ENCODE measurements at regions not wholly inside any gene's neighbourhood (a gene's known extent, or its start where the extent isn't known, plus 50 kb on each side); places are given as distances from the start of the nearest gene placed in this dataset.
"Not testable (repeated sequence)": the region's sequence is repeated elsewhere in the genome, so short reads cannot be mapped to it uniquely, and the experiment has no call there.

DNA sequence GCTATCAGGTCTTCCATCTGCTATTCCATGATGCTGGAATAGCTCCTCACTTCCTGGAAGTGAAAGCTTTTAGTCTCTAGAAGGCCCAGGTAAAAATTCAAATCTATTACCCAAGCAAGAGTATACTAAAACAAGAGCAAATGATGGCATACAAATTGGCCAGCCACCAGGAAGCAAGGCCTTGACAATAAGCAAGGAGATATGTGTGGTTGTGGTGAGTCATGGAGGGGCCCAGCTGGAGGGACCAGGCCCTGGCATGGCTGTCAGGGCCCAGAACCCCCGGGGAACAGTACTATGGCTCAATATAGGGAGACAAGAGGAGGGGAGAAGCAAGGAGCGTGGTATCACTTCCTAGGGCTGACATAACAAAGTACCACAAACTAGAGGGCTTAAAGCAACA is 358.7 kb downstream of the RRAGC start:
- intact Hi-C loops (cut with micrococcal nuclease; ENCODE audit: unreplicated experiment) = no loop called here
- no peaks in the 10 kb centered on the region for H3K4me1 Mint-ChIP-seq (ENCODE audit: low read depth, unreplicated experiment)
- no peak overlapping the region for H3K4me3 Mint-ChIP-seq (ENCODE audit: low read depth, unreplicated experiment)
- no peaks in the 10 kb centered on the region for H3K9me3 Mint-ChIP-seq (ENCODE audit: low read depth, unreplicated experiment)
- no peaks in the 10 kb centered on the region for H3K36me3 Mint-ChIP-seq (ENCODE audit: insufficient read depth, unreplicated experiment)
- DNase-seq = no peak
- H3K27ac Mint-ChIP-seq (ENCODE audit: unreplicated experiment) = no peak overlapping the region
- peaks cover 100% of the 10 kb centered on the region for H3K27me3 Mint-ChIP-seq (ENCODE audit: unreplicated experiment)
- TF ChIP-seq, protein P1, sequence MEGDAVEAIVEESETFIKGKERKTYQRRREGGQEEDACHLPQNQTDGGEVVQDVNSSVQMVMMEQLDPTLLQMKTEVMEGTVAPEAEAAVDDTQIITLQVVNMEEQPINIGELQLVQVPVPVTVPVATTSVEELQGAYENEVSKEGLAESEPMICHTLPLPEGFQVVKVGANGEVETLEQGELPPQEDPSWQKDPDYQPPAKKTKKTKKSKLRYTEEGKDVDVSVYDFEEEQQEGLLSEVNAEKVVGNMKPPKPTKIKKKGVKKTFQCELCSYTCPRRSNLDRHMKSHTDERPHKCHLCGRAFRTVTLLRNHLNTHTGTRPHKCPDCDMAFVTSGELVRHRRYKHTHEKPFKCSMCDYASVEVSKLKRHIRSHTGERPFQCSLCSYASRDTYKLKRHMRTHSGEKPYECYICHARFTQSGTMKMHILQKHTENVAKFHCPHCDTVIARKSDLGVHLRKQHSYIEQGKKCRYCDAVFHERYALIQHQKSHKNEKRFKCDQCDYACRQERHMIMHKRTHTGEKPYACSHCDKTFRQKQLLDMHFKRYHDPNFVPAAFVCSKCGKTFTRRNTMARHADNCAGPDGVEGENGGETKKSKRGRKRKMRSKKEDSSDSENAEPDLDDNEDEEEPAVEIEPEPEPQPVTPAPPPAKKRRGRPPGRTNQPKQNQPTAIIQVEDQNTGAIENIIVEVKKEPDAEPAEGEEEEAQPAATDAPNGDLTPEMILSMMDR (IDR thresholded peaks at IDR 0.05; ENCODE audit: unreplicated experiment) = no peak
- CTCF ChIA-PET = no interaction called here
- BruUV-seq (replicated peaks) = no TSS peak

DNA sequence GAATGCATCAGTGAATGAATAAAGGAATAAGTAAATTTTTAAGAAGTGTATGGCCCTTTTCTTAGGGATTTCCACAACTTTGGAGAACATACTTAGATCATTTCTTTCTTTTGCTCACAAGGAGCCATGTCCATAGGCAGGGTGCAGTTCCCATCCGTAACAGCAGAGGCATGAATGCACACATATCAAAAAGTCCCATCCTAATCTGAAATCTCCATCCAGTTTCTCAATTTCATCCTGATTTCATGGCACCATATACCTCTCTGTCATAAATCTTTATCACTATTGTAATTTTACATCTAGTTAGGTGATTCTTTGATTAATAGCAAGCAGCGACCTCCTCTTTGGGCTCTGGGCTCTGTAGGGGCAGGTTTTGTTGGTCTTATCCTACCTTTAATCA is 359.2 kb downstream of the RRAGC start:
- Mint-ChIP-seq H3K27me3 (ENCODE audit: unreplicated experiment) (peaks cover 100% of the 10 kb centered on the region), H3K9me3 (ENCODE audit: low read depth, unreplicated experiment) (no peaks in the 10 kb centered on the region), H3K36me3 (ENCODE audit: insufficient read depth, unreplicated experiment) (no peaks in the 10 kb centered on the region), H3K4me3 (ENCODE audit: low read depth, unreplicated experiment) (no peak overlapping the region), H3K4me1 (ENCODE audit: low read depth, unreplicated experiment) (no peaks in the 10 kb centered on the region), H3K27ac (ENCODE audit: unreplicated experiment) (no peak overlapping the region)
- no TSS peak for BruUV-seq (replicated peaks)
- DNase-seq = no peak
- intact Hi-C loops (cut with micrococcal nuclease; ENCODE audit: unreplicated experiment) = no loop called here
- CTCF ChIA-PET = no interaction called here
- TF ChIP-seq, protein P1 (IDR thresholded peaks at IDR 0.05; ENCODE audit: unreplicated experiment) = no peak

DNA sequence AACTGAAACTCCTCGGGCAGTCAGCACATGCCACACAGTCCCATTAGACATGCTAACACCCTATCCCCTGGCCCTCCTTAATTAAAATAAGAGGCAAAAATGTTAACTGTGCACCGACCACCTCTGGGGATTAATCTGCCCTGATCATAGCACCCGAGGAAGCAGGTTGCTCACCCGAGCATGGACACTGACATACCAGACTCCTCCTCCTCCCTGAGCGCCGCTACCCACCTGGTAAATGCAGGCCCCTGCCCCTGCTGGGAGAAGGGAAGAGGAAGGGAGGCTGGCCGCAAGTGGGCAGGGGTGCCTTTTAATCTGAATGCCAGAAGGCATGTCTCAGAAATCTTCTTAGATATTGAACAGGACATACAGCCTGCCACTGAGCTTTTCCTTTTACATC is 360.9 kb downstream of the RRAGC start:
- TF ChIP-seq, protein P1 (IDR thresholded peaks at IDR 0.05; ENCODE audit: unreplicated experiment) = no peak
- H3K4me1 Mint-ChIP-seq (ENCODE audit: low read depth, unreplicated experiment) = no peaks in the 10 kb centered on the region
- no peaks in the 10 kb centered on the region for H3K36me3 Mint-ChIP-seq (ENCODE audit: insufficient read depth, unreplicated experiment)
- intact Hi-C loops (cut with micrococcal nuclease; ENCODE audit: unreplicated experiment) = no loop called here
- no peak overlapping the region for H3K27ac Mint-ChIP-seq (ENCODE audit: unreplicated experiment)
- H3K9me3 Mint-ChIP-seq (ENCODE audit: low read depth, unreplicated experiment) = no peaks in the 10 kb centered on the region
- DNase-seq = no peak
- H3K27me3 Mint-ChIP-seq (ENCODE audit: unreplicated experiment) = peaks cover 100% of the 10 kb centered on the region
- no TSS peak for BruUV-seq (replicated peaks)
- CTCF ChIA-PET = interaction anchor here (0.7 kb wide), 1 partner anchor 9 kb away, joined by 3 read pairs; no protein-coding TSS in a partner anchor
- H3K4me3 Mint-ChIP-seq (ENCODE audit: low read depth, unreplicated experiment) = no peak overlapping the region

DNA sequence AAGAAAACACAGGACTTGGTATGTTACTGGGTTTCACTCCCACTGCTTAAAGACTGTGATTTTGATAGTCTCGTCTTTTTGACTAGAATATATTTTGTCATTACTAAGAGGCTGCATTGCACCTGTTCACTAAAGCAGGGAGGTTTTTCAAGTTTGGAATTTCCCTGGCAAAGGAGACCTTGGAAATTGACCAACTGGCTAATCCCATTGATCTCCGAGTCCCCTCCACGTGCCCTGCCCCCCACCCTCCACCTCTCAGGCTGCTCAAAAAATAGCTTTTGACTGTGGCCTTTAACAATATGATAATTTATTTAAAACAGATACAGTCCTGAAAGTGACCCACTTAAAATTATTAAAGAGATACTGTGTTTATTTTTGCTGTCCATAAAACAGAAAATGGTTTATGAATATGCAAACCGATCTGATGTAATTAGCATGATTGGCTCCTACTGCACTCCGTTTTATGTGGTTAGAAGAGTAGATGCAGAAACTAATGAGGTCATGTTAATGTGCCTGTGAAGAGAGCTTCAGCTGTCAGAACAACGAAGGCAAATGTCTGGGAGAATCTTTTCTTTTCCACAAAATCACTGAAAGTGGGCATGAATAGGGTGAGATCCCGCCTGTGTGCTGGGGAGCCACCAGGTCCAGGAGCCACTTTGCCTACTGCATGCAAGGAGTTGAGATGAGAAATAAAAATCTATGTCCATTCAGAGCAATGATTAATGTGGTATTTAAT is 361.5 kb downstream of the RRAGC start:
- no peaks in the 10 kb centered on the region for H3K9me3 Mint-ChIP-seq (ENCODE audit: low read depth, unreplicated experiment)
- intact Hi-C loops (cut with micrococcal nuclease; ENCODE audit: unreplicated experiment) = no loop called here
- no peak overlapping the region for H3K4me3 Mint-ChIP-seq (ENCODE audit: low read depth, unreplicated experiment)
- DNase-seq = no peak
- no peak overlapping the region for H3K27ac Mint-ChIP-seq (ENCODE audit: unreplicated experiment)
- peaks cover 100% of the 10 kb centered on the region for H3K27me3 Mint-ChIP-seq (ENCODE audit: unreplicated experiment)
- H3K4me1 Mint-ChIP-seq (ENCODE audit: low read depth, unreplicated experiment) = no peaks in the 10 kb centered on the region
- CTCF ChIA-PET = interaction anchor here (0.7 kb wide), 1 partner anchor 8 kb away, joined by 3 read pairs; no protein-coding TSS in a partner anchor
- TF ChIP-seq, protein P1 (IDR thresholded peaks at IDR 0.05; ENCODE audit: unreplicated experiment) = no peak
- no TSS peak for BruUV-seq (replicated peaks)
- H3K36me3 Mint-ChIP-seq (ENCODE audit: insufficient read depth, unreplicated experiment) = no peaks in the 10 kb centered on the region

DNA sequence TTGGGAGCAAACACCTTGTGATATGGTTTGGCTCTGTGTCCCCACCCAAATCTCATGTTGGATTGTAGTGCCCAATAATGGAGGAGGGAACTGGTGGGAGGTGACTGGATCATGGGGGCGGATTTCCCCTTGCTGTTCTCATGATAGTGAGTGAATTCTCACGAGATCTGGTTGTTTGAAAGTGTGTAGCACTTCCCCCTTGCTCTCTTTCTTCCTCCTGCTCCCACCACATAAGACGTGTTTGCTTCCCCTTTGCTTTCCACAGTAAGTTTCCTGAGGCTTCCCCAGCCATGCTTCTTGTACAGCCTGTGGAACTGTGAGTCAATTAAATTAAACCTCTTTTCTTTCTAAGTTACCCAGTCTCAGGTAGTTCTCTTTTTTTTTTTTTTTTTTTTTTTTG is 366.3 kb downstream of the RRAGC start:
- H3K27me3 Mint-ChIP-seq (ENCODE audit: unreplicated experiment) = peaks cover 87% of the 10 kb centered on the region
- CTCF ChIA-PET; H3K4me3 Mint-ChIP-seq (ENCODE audit: low read depth, unreplicated experiment); H3K27ac Mint-ChIP-seq (ENCODE audit: unreplicated experiment); intact Hi-C loops (cut with micrococcal nuclease; ENCODE audit: unreplicated experiment); H3K36me3 Mint-ChIP-seq (ENCODE audit: insufficient read depth, unreplicated experiment); DNase-seq; H3K4me1 Mint-ChIP-seq (ENCODE audit: low read depth, unreplicated experiment); BruUV-seq (replicated peaks); H3K9me3 Mint-ChIP-seq (ENCODE audit: low read depth, unreplicated experiment): not testable (repeated sequence)

Measured in Calu3 (cell line).